ENCODE measurements at regions not wholly inside any gene's neighbourhood (a gene's known extent, or its start where the extent isn't known, plus 50 kb on each side); places are given as distances from the start of the nearest gene placed in this dataset.

DNA sequence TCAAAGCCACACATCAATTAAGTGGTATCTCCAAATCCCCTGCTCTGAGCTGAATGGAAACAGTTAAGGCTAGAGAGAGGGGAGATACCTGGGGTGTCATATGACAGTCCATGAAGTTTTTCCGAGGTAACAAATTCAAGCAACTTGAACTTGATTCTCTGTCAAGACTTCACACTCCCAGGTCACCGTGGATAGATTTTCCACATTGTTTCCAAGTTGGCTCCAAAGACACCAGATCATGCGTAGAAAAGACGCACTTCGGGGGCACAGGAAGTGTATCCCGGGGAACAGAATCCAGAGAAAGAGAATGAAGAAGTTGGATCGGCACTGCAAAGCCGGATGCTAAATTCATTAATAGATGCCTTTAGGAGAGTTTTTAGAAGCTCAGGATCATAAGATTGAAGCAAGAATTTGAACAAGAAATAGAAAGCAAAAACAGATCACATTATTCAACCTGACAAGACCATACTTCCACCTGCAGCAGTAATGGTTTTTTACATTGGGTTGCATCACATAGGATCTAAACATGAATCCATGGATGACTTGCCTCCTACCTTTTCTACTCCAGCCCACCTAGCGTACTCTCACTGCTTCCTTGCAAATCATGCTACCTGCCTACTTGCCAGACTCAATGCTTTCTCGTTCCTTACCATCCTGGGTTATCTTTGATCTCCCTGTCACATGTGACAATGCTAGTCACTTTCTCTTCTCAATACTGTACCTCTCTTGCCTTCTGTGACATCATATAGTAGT lies 253.0 kb upstream of the ADAMTS9 start:
- Mint-ChIP-seq H3K36me3 (ENCODE audit: low read depth, unreplicated experiment) (peaks cover 4% of the 10 kb centered on the region), H3K4me1 (ENCODE audit: unreplicated experiment) (peaks cover 14% of the 10 kb centered on the region), H3K9me3 (ENCODE audit: unreplicated experiment) (no peaks in the 10 kb centered on the region), H3K4me3 (ENCODE audit: unreplicated experiment) (no peak overlapping the region), H3K27me3 (ENCODE audit: unreplicated experiment) (peaks cover 4% of the 10 kb centered on the region), H3K27ac (ENCODE audit: unreplicated experiment) (no peak overlapping the region)
- DNase-seq (ENCODE audit: low spot score), result no peak
- no peak for TF ChIP-seq CTCF (IDR thresholded peaks at IDR 0.05; ENCODE audit: unreplicated experiment)

GRCh38 chr3:64939747-64940450 lies 252.1 kb upstream of the ADAMTS9 start:
- Mint-ChIP-seq H3K27me3 (ENCODE audit: unreplicated experiment) (peaks cover 4% of the 10 kb centered on the region), H3K36me3 (ENCODE audit: low read depth, unreplicated experiment) (peaks cover 4% of the 10 kb centered on the region), H3K4me3 (ENCODE audit: unreplicated experiment) (no peak overlapping the region), H3K27ac (ENCODE audit: unreplicated experiment) (no peak overlapping the region), H3K9me3 (ENCODE audit: unreplicated experiment) (no peaks in the 10 kb centered on the region), H3K4me1 (ENCODE audit: unreplicated experiment) (peaks cover 5% of the 10 kb centered on the region)
- DNase-seq (ENCODE audit: low spot score), result no peak
- no peak for TF ChIP-seq CTCF (IDR thresholded peaks at IDR 0.05; ENCODE audit: unreplicated experiment)

DNA sequence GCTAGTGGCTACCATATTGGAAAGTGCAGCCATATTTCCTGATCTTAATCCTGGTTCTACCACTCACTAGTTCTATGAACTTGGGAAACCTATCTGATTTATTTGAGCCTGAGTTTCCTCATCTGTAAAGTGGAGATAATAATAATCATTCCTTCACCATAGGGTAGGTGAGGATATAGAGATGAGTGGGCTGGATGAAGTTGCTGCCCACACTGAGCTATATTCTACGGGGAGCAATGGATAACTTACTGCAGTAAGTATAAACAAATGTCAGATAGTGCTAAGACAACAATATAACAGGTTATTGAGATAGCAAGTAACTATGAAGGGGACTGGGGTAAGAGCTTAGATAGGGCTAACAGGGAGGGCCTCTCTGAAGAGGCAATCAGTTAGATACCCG lies 251.5 kb upstream of the ADAMTS9 start:
- no peak for TF ChIP-seq CTCF (IDR thresholded peaks at IDR 0.05; ENCODE audit: unreplicated experiment)
- no peak for DNase-seq (ENCODE audit: low spot score)
- Mint-ChIP-seq H3K27ac (ENCODE audit: unreplicated experiment) (no peak overlapping the region), H3K36me3 (ENCODE audit: low read depth, unreplicated experiment) (peaks cover 4% of the 10 kb centered on the region), H3K9me3 (ENCODE audit: unreplicated experiment) (no peaks in the 10 kb centered on the region), H3K27me3 (ENCODE audit: unreplicated experiment) (peaks cover 9% of the 10 kb centered on the region), H3K4me3 (ENCODE audit: unreplicated experiment) (no peak overlapping the region), H3K4me1 (ENCODE audit: unreplicated experiment) (no peaks in the 10 kb centered on the region)

DNA sequence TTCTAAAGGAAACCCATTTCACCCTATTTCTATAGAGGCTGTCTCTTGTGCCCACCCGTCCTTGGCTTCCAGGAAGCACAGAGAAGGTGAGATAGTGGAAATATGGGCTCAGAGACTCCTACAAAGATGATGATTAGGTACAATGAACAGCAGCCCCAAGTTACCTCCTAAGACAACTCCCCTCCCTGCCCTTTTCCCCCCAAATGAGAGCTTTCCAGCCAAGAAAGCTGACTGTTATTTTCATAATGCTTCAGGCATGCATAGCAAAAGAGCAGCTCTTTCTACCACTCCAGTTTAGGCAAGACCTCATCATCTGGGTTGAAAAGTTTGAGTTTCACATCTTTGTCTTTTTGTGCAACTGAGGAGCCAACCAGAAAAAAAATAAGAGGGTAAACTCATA lies 248.8 kb upstream of the ADAMTS9 start:
- Mint-ChIP-seq H3K4me1 (ENCODE audit: unreplicated experiment) (no peaks in the 10 kb centered on the region), H3K4me3 (ENCODE audit: unreplicated experiment) (no peak overlapping the region), H3K9me3 (ENCODE audit: unreplicated experiment) (peaks cover 10% of the 10 kb centered on the region), H3K27me3 (ENCODE audit: unreplicated experiment) (peaks cover 9% of the 10 kb centered on the region), H3K36me3 (ENCODE audit: low read depth, unreplicated experiment) (peaks cover 18% of the 10 kb centered on the region), H3K27ac (ENCODE audit: unreplicated experiment) (no peak overlapping the region)
- no peak for TF ChIP-seq CTCF (IDR thresholded peaks at IDR 0.05; ENCODE audit: unreplicated experiment)
- DNase-seq (ENCODE audit: low spot score), result no peak

DNA sequence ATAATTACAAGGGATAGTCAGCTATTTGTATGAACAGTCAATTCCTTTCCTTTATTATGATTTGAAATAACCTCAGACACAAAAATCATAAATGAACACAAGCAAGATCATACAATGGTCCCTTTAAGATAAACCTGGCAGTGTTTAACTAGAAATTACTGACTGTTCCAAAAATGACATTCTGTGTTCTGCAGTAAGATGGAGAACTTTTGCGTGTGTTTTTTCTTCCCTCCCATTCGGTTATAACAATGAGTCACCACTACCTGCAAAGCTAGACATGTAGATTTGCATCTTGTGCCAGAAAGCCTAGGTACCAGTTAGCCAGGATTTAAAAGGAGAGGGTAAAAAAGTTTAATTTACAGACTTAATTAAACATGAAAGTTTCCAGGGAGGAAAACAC lies 248.2 kb upstream of the ADAMTS9 start:
- Mint-ChIP-seq H3K27me3 (ENCODE audit: unreplicated experiment) (peaks cover 7% of the 10 kb centered on the region), H3K4me1 (ENCODE audit: unreplicated experiment) (no peaks in the 10 kb centered on the region), H3K4me3 (ENCODE audit: unreplicated experiment) (no peak overlapping the region), H3K27ac (ENCODE audit: unreplicated experiment) (no peak overlapping the region), H3K9me3 (ENCODE audit: unreplicated experiment) (peaks cover 10% of the 10 kb centered on the region), H3K36me3 (ENCODE audit: low read depth, unreplicated experiment) (peaks cover 19% of the 10 kb centered on the region)
- no peak for TF ChIP-seq CTCF (IDR thresholded peaks at IDR 0.05; ENCODE audit: unreplicated experiment)
- no peak for DNase-seq (ENCODE audit: low spot score)

All from endothelial cell (in vitro differentiated cells).